B cell (primary cell): ENCODE measurements at regions not wholly inside any gene's neighbourhood (a gene's known extent, or its start where the extent isn't known, plus 50 kb on each side); places are given as distances from the start of the nearest gene placed in this dataset.

Experiments
- ATAC-seq: fragments of 200-7000 bp; cut with Tn5 transposase; one replicate; pipeline ENCODE4 v1.10.0; 2021; ENCODE audit warnings: low read depth, mild to moderate bottlenecking, moderate number of reproducible peaks, moderate library complexity
- CTCF ChIA-PET: fragments of 350-600 bp; sonication (Branson Sonifier 250); formaldehyde crosslinking; loops from one replicate; lab custom pipeline; 2021; ENCODE audit warnings: antibody characterized with exemption, inconsistent platforms; lab: Charles Lee
- POLR2A ChIA-PET: fragments of 350-600 bp; sonication (Branson Sonifier 250); formaldehyde crosslinking; loops from one replicate; lab custom pipeline; 2021; ENCODE audit warnings: antibody characterized with exemption; lab: Charles Lee
- DNase-seq: peaks from one replicate; pipeline ENCODE4 v3.0.0; 2013
- H2AFZ ChIP-seq: 2 replicates; pipeline ENCODE4 v1.6.1; 2012; ENCODE audit warnings: mild to moderate bottlenecking, low read depth, low read length; ENCODE audit not compliant: insufficient read depth, poor library complexity, severe bottlenecking
- H3K27ac ChIP-seq, 2 donors: 1 replicate in 1 of 2; 2 replicates in 1 of 2; pipeline ENCODE4 v1.5.1; 2012 to 2013; ENCODE audit warnings: low read length in 2 of 2, mild to moderate bottlenecking in 2 of 2, moderate library complexity in 1 of 2
- H3K27me3 ChIP-seq, 4 experiments: fragments of 200-600 bp in 1 of 4; sonication (generic) in 1 of 4; replicated peaks in 1 of 4; 1 replicate in 2 of 4; 2 replicates in 2 of 4; pipeline versions ENCODE4 v1.6.1 to v1.7.0; 2013 to 2016; ENCODE audit warnings: low read length in 3 of 4, mild to moderate bottlenecking in 2 of 4, mixed read lengths in 1 of 4, moderate library complexity in 1 of 4; ENCODE audit not compliant: insufficient read depth in 4 of 4, control insufficient read depth in 3 of 4; ENCODE audit errors: control extremely low read depth in 1 of 4
- H3K36me3 ChIP-seq, 2 experiments: replicated peaks in 1 of 2; 1 replicate in 1 of 2; 2 replicates in 1 of 2; pipeline versions ENCODE4 v1.6.1 to v1.7.1; 2013; ENCODE audit warnings: low read length in 1 of 2; ENCODE audit not compliant: insufficient read depth in 2 of 2, control insufficient read depth in 1 of 2; ENCODE audit errors: control extremely low read depth in 1 of 2, extremely low read depth in 1 of 2
- H3K4me1 ChIP-seq, 2 donors: fragments of 200-600 bp in 1 of 2; sonication (generic) in 1 of 2; 1 replicate in 1 of 2; 2 replicates in 1 of 2; pipeline versions ENCODE4 v1.5.1 to v1.6.1; 2013 to 2017; ENCODE audit warnings: low read length in 2 of 2; ENCODE audit not compliant: control insufficient read depth in 2 of 2, insufficient read depth in 2 of 2
- H3K4me2 ChIP-seq: replicated peaks from 2 replicates; pipeline ENCODE3; 2012; ENCODE audit warnings: mild to moderate bottlenecking, low read depth, low read length; ENCODE audit not compliant: poor library complexity, severe bottlenecking
- H3K4me3 ChIP-seq, 5 experiments: fragments of 200-600 bp in 1 of 5; sonication (generic) in 1 of 5; 1 replicate in 3 of 5; 2 replicates in 2 of 5; pipeline versions ENCODE4 v1.5.1 to v1.7.0; 2011 to 2016; ENCODE audit warnings: low read length in 4 of 5, mild to moderate bottlenecking in 4 of 5, low read depth in 2 of 5, control low read depth in 1 of 5, moderate library complexity in 1 of 5; ENCODE audit not compliant: insufficient read depth in 1 of 5; ENCODE audit errors: control extremely low read depth in 1 of 5, extremely low read depth in 1 of 5
- H3K79me2 ChIP-seq: fragments of 200-600 bp; sonication (generic); one replicate; pipeline ENCODE4 v1.6.0; 2016; ENCODE audit warnings: low read length; ENCODE audit not compliant: control insufficient read depth, insufficient read depth
- H3K9ac ChIP-seq: fragments of 200-600 bp; sonication (generic); 2 replicates; pipeline ENCODE4 v1.6.1; 2017; ENCODE audit warnings: mild to moderate bottlenecking, low read length, moderate library complexity
- H3K9me3 ChIP-seq, 3 donors: one replicate each; pipeline versions ENCODE4 v1.6.1 to v1.7.1; 2013; ENCODE audit warnings: low read length in 2 of 3; ENCODE audit not compliant: control insufficient read depth in 2 of 3, insufficient read depth in 1 of 3; ENCODE audit errors: control extremely low read depth in 1 of 3
- H4K20me1 ChIP-seq: 2 replicates; pipeline ENCODE4 v1.6.0; 2012; ENCODE audit warnings: mild to moderate bottlenecking, low read length; ENCODE audit not compliant: insufficient read depth, control insufficient read depth, poor library complexity, severe bottlenecking
- H3K27ac Mint-ChIP-seq: one replicate; pipeline ENCODE4 v1.8.0; 2021; ENCODE audit warnings: mixed read lengths
- H3K27me3 Mint-ChIP-seq: one replicate; pipeline ENCODE4 v1.8.0; 2021; ENCODE audit warnings: mixed read lengths
- H3K4me1 Mint-ChIP-seq: one replicate; pipeline ENCODE4 v1.8.0; 2021; ENCODE audit warnings: mixed read lengths
- H3K4me3 Mint-ChIP-seq: one replicate; pipeline ENCODE4 v1.8.0; 2021; ENCODE audit warnings: mixed read lengths
- H3K9me3 Mint-ChIP-seq: one replicate; pipeline ENCODE4 v1.8.0; 2022; ENCODE audit warnings: mixed read lengths; ENCODE audit not compliant: insufficient read depth
- CTCF ChIP-seq: fragments of 200-600 bp; IDR thresholded peaks from one replicate; pipeline ENCODE4 v1.8.0; 2022; ENCODE audit warnings: antibody characterized with exemption, mild to moderate bottlenecking
- EZH2 ChIP-seq: IDR thresholded peaks from 2 replicates; pipeline ENCODE4 v1.6.1; 2012; ENCODE audit warnings: borderline replicate concordance, low read depth, mild to moderate bottlenecking, moderate library complexity, low read length; ENCODE audit not compliant: insufficient read depth, poor library complexity, severe bottlenecking
- WGBS: methylation state at CpG from one replicate; pipeline ENCODE4 v1.1.5; 2013; ENCODE audit warnings: missing lambda C conversion rate; ENCODE audit not compliant: insufficient coverage; 5-methylcytosine and 5-hydroxymethylcytosine counted together
- intact Hi-C: fragments of 100-400 bp; cut with micrococcal nuclease; formaldehyde crosslinking; loops from one replicate; pipeline ENCODE4 v1.10.0; 2022

- Histone ChIP-seq H4K20me1 (no peaks in the 10 kb centered on the region), H3K4me2 (no peak overlapping the region), H3K79me2 (no peaks in the 10 kb centered on the region), H3K9ac (no peak overlapping the region), H3K4me3 (no peak overlapping the region), H2AFZ (no peak overlapping the region), H3K4me1 (no peaks in the 10 kb centered on the region), H3K9me3 (no peaks in the 10 kb centered on the region), H3K27me3 (no peaks in the 10 kb centered on the region), H3K36me3 (no peaks in the 10 kb centered on the region), H3K27ac (no peak overlapping the region)
- Mint-ChIP-seq H3K9me3 (peaks cover 2% of the 10 kb centered on the region), H3K27me3 (no peaks in the 10 kb centered on the region), H3K27ac (no peak overlapping the region), H3K4me3 (no peak overlapping the region), H3K4me1 (no peaks in the 10 kb centered on the region)
- CTCF ChIA-PET: no interaction called here
- intact Hi-C loops: no loop called here
- POLR2A ChIA-PET: no interaction called here
- TF ChIP-seq CTCF (no peak), EZH2 (no peak)
- ATAC-seq: no peak
- DNase-seq: no peak
- 100% methylated on average over 1 of the region's 1 CpG for WGBS
Observed at GRCh38 chr4:77481856-77482255, 123.8 kb upstream of the CXCL13 start.

- Histone ChIP-seq H3K9me3 (no peaks in the 10 kb centered on the region), H2AFZ (no peak overlapping the region), H3K79me2 (no peaks in the 10 kb centered on the region), H3K9ac (no peak overlapping the region), H3K27ac (no peak overlapping the region), H3K27me3 (peaks cover 0 to 2% (median 0%) of the 10 kb centered on the region in 4 experiments), H3K4me3 (no peak overlapping the region), H3K4me1 (peaks cover 8 to 12% of the 10 kb centered on the region in 2 donors), H4K20me1 (no peaks in the 10 kb centered on the region), H3K36me3 (no peaks in the 10 kb centered on the region), H3K4me2 (no peak overlapping the region)
- no peak overlapping the region for H3K4me3 Mint-ChIP-seq
- H3K27me3 Mint-ChIP-seq: no peaks in the 10 kb centered on the region
- intact Hi-C loops: no loop called here
- no peaks in the 10 kb centered on the region for H3K9me3 Mint-ChIP-seq
- ATAC-seq (no peak), DNase-seq (no peak)
- POLR2A ChIA-PET: no interaction called here
- H3K4me1 Mint-ChIP-seq: peaks cover 18% of the 10 kb centered on the region
- H3K27ac Mint-ChIP-seq: no peak overlapping the region
- no peak for TF ChIP-seq EZH2
- no peak for TF ChIP-seq CTCF
- CTCF ChIA-PET: interaction anchor here (1.3 kb wide), 1 partner anchor 15 kb away, joined by 3 read pairs; no protein-coding TSS in a partner anchor
- WGBS: 100% methylated on average over 1 of the region's 1 CpG
Observed at GRCh38 chr4:77488882-77489281, 116.7 kb upstream of the CXCL13 start.
